ENCODE measurements at regions not wholly inside any gene's neighbourhood (a gene's known extent, or its start where the extent isn't known, plus 50 kb on each side); places are given as distances from the start of the nearest gene placed in this dataset.

- TF ChIP-seq GATA3 (IDR thresholded peaks at IDR 0.05; ENCODE audit: low read depth, low read length) = no peak
- TF ChIP-seq GATA2 (IDR thresholded peaks at IDR 0.05; ENCODE audit: low read depth, low read length) = no peak
These were observed 132.9 kb upstream of the HDAC4 start for GRCh38 chr2:239533569-239534316.

Data from SH-SY5Y (cell line).